OCI-LY3 (cell line): ENCODE measurements at regions not wholly inside any gene's neighbourhood (a gene's known extent, or its start where the extent isn't known, plus 50 kb on each side); places are given as distances from the start of the nearest gene placed in this dataset.

Experiments
- H2AFZ ChIP-seq: fragments of 200-600, 300-600 bp; shearing (Covaris generic); 2 replicates; pipeline ENCODE4 v1.6.0; 2014; ENCODE audit warnings: antibody characterized with exemption, low read depth, low read length
- H3K27ac ChIP-seq: fragments of 200-600, 300-600 bp; sonication (generic); 2 replicates; pipeline ENCODE4 v1.5.1; 2014; ENCODE audit warnings: mild to moderate bottlenecking, low read length, moderate library complexity, mixed read lengths
- H3K27me3 ChIP-seq: fragments of 200-600, 300-600 bp; sonication (generic); 2 replicates; pipeline ENCODE4 v1.6.1; 2014; ENCODE audit warnings: low read depth, low read length, mixed read lengths
- H3K36me3 ChIP-seq: fragments of 200-600, 300-600 bp; sonication (generic); replicated peaks from 2 replicates; pipeline ENCODE3; 2014; ENCODE audit warnings: low read depth, low read length, mixed read lengths
- H3K4me1 ChIP-seq: fragments of 300-600, 200-600 bp; sonication (generic); 2 replicates; pipeline ENCODE4 v1.6.1; 2014; ENCODE audit warnings: low read length, mixed read lengths
- H3K4me2 ChIP-seq: fragments of 200-600, 300-600 bp; sonication (generic); 2 replicates; pipeline ENCODE4 v1.6.1; 2014; ENCODE audit warnings: low read length, mixed read lengths
- H3K4me3 ChIP-seq: fragments of 300-600, 200-600 bp; sonication (generic); 2 replicates; pipeline ENCODE4 v1.5.1; 2014; ENCODE audit warnings: antibody characterized with exemption, mild to moderate bottlenecking, low read length, moderate library complexity
- H3K79me2 ChIP-seq: fragments of 300-600, 200-600 bp; shearing (Covaris generic); 2 replicates; pipeline ENCODE4 v1.6.1; 2014; ENCODE audit warnings: mild to moderate bottlenecking, low read length, mixed read lengths
- H3K9ac ChIP-seq: fragments of 300-600, 200-600 bp; shearing (Covaris generic); 2 replicates; pipeline ENCODE4 v1.6.0; 2014; ENCODE audit warnings: mild to moderate bottlenecking, low read length, moderate library complexity
- H3K9me3 ChIP-seq: fragments of 200-600, 300-600 bp; shearing (Covaris generic); 2 replicates; pipeline ENCODE4 v1.6.1; 2014; ENCODE audit warnings: low read length, mixed read lengths; ENCODE audit not compliant: insufficient read depth
- H4K20me1 ChIP-seq: fragments of 200-600, 300-600 bp; sonication (generic); 2 replicates; pipeline ENCODE4 v1.6.1; 2016; ENCODE audit warnings: low read length, mixed read lengths; ENCODE audit not compliant: insufficient read depth
- CTCF ChIP-seq: fragments of 200-600, 300-600 bp; sonication (generic); IDR thresholded peaks from 2 replicates; pipeline ENCODE4 v1.5.1; 2014; ENCODE audit warnings: antibody characterized with exemption, low read length, low read depth
- EZH2phosphoT487 ChIP-seq: fragments of 200-600 bp; shearing (Covaris generic); IDR thresholded peaks from 2 replicates; pipeline ENCODE4 v1.6.1; 2018; ENCODE audit warnings: antibody characterized with exemption, mixed run types, low read depth

GRCh38 chr17:72182371-72182873, 61.6 kb downstream of the SOX9 start:
- no peaks in the 10 kb centered on the region for H3K27me3 ChIP-seq
- H4K20me1 ChIP-seq: no peaks in the 10 kb centered on the region
- TF ChIP-seq CTCF: no peak
- no peak for TF ChIP-seq EZH2phosphoT487
- no peak overlapping the region for H2AFZ ChIP-seq
- no peak overlapping the region for H3K9ac ChIP-seq
- H3K4me1 ChIP-seq: no peaks in the 10 kb centered on the region
- no peak overlapping the region for H3K4me3 ChIP-seq
- H3K79me2 ChIP-seq: no peaks in the 10 kb centered on the region
- H3K9me3 ChIP-seq: no peaks in the 10 kb centered on the region
- H3K36me3 ChIP-seq: no peaks in the 10 kb centered on the region
- H3K27ac ChIP-seq: no peak overlapping the region
- no peak overlapping the region for H3K4me2 ChIP-seq

- Histone ChIP-seq H3K4me3 (no peak overlapping the region), H3K9me3 (no peaks in the 10 kb centered on the region), H4K20me1 (no peaks in the 10 kb centered on the region), H2AFZ (no peak overlapping the region), H3K9ac (no peak overlapping the region), H3K79me2 (no peaks in the 10 kb centered on the region), H3K4me2 (no peak overlapping the region), H3K27me3 (no peaks in the 10 kb centered on the region), H3K36me3 (no peaks in the 10 kb centered on the region), H3K4me1 (no peaks in the 10 kb centered on the region), H3K27ac (no peak overlapping the region)
- TF ChIP-seq CTCF: no peak
- TF ChIP-seq EZH2phosphoT487: no peak
Observed at GRCh38 chr17:72183194-72183685, 62.4 kb downstream of the SOX9 start.

GRCh38 chr17:72184805-72185204, 64.0 kb downstream of the SOX9 start:
- no peaks in the 10 kb centered on the region for H3K27me3 ChIP-seq
- no peak for TF ChIP-seq EZH2phosphoT487
- TF ChIP-seq CTCF: no peak
- no peak overlapping the region for H2AFZ ChIP-seq

GRCh38 chr17:72185564-72185963, 64.7 kb downstream of the SOX9 start:
- no peaks in the 10 kb centered on the region for H3K9me3 ChIP-seq
- TF ChIP-seq EZH2phosphoT487: no peak
- no peak for TF ChIP-seq CTCF
- H3K27ac ChIP-seq: no peak overlapping the region
- no peak overlapping the region for H3K4me2 ChIP-seq
- peaks cover 13% of the 10 kb centered on the region for H3K4me1 ChIP-seq
- H4K20me1 ChIP-seq: no peaks in the 10 kb centered on the region
- H3K9ac ChIP-seq: no peak overlapping the region
- no peak overlapping the region for H2AFZ ChIP-seq
- H3K36me3 ChIP-seq: no peaks in the 10 kb centered on the region
- no peaks in the 10 kb centered on the region for H3K79me2 ChIP-seq
- H3K4me3 ChIP-seq: no peak overlapping the region
- no peaks in the 10 kb centered on the region for H3K27me3 ChIP-seq

More at GRCh38 chr17:72184805-72185204, 64.0 kb downstream of the SOX9 start:
- Histone ChIP-seq H3K4me1 (peaks cover 5% of the 10 kb centered on the region), H3K4me3 (no peak overlapping the region), H3K79me2 (no peaks in the 10 kb centered on the region), H4K20me1 (no peaks in the 10 kb centered on the region), H3K27ac (no peak overlapping the region), H3K36me3 (no peaks in the 10 kb centered on the region), H3K9me3 (no peaks in the 10 kb centered on the region), H3K9ac (no peak overlapping the region), H3K4me2 (no peak overlapping the region)
